GM18502 (cell line): ENCODE measurements at regions not wholly inside any gene's neighbourhood (a gene's known extent, or its start where the extent isn't known, plus 50 kb on each side); places are given as distances from the start of the nearest gene placed in this dataset.

Experiments
- ATAC-seq: cut with Tn5 transposase; IDR thresholded peaks from one replicate; pipeline ENCODE4 v1.9.1; 2021; ENCODE audit warnings: mild to moderate bottlenecking; ENCODE audit not compliant: unreplicated experiment, poor library complexity

- ATAC-seq = no peak
These were observed 109.5 kb upstream of the LMO4 start for GRCh38 chr1:87219141-87219540.

- no peak for ATAC-seq
These were observed 109.1 kb upstream of the LMO4 start for GRCh38 chr1:87219626-87220025.

GRCh38 chr1:87220993-87221392 lies 107.7 kb upstream of the LMO4 start:
- ATAC-seq = no peak

GRCh38 chr1:87224201-87224600 lies 104.5 kb upstream of the LMO4 start:
- no peak for ATAC-seq

- ATAC-seq = no peak
These were observed 103.5 kb upstream of the LMO4 start for GRCh38 chr1:87225171-87225570.

GRCh38 chr1:87226341-87226760 lies 102.3 kb upstream of the LMO4 start:
- peak; percentile 49 for ATAC-seq

- no peak for ATAC-seq
These were observed 101.0 kb upstream of the LMO4 start for GRCh38 chr1:87227651-87228050.

GRCh38 chr1:87230501-87230900 lies 98.2 kb upstream of the LMO4 start:
- no peak for ATAC-seq

GRCh38 chr1:87231703-87232367 lies 96.8 kb upstream of the LMO4 start:
- ATAC-seq = no peak

- ATAC-seq = no peak
These were observed 92.1 kb upstream of the LMO4 start for GRCh38 chr1:87236585-87236984.

- ATAC-seq = no peak
These were observed 88.6 kb upstream of the LMO4 start for GRCh38 chr1:87239997-87240605.

GRCh38 chr1:87240661-87241285 lies 87.9 kb upstream of the LMO4 start:
- no peak for ATAC-seq

- no peak for ATAC-seq
These were observed 86.1 kb upstream of the LMO4 start for GRCh38 chr1:87242445-87243185.

- ATAC-seq = no peak
These were observed 85.1 kb upstream of the LMO4 start for GRCh38 chr1:87243573-87243972.

GRCh38 chr1:87246436-87246835 lies 82.2 kb upstream of the LMO4 start:
- ATAC-seq = no peak

GRCh38 chr1:87249803-87250202 lies 78.9 kb upstream of the LMO4 start:
- no peak for ATAC-seq

GRCh38 chr1:87250336-87250735 lies 78.3 kb upstream of the LMO4 start:
- no peak for ATAC-seq

- ATAC-seq = no peak
These were observed 76.3 kb upstream of the LMO4 start for GRCh38 chr1:87252406-87252805.

GRCh38 chr1:87262688-87263087 lies 66.0 kb upstream of the LMO4 start:
- ATAC-seq = no peak

- ATAC-seq = no peak
These were observed 65.4 kb upstream of the LMO4 start for GRCh38 chr1:87263281-87263680.

GRCh38 chr1:87263785-87264184 lies 64.9 kb upstream of the LMO4 start:
- ATAC-seq = no peak
